Ovary (tissue), 7 donors: ENCODE measurements at regions not wholly inside any gene's neighbourhood (a gene's known extent, or its start where the extent isn't known, plus 50 kb on each side); places are given as distances from the start of the nearest gene placed in this dataset.

Experiments used
- DNase-seq, 5 donors: peaks; one replicate each; pipeline ENCODE4 v3.0.0-alpha.2; 2019 to 2020
- H3K27ac ChIP-seq, 2 donors: fragments of 200-600 bp; one replicate each; pipeline versions ENCODE4 v1.5.1 to v1.8.0; 2019 to 2022
- H3K27me3 ChIP-seq: fragments of 200-600 bp; one replicate; pipeline ENCODE4 v1.8.0; 2022
- H3K36me3 ChIP-seq: fragments of 200-600 bp; sonication (generic); one replicate; pipeline ENCODE4 v1.5.1; 2019
- H3K4me1 ChIP-seq: one replicate; pipeline ENCODE4 v1.8.1; 2013; ENCODE audit warnings: mild to moderate bottlenecking, moderate library complexity; ENCODE audit not compliant: insufficient read depth
- H3K4me3 ChIP-seq: fragments of 200-600 bp; sonication (generic); one replicate; pipeline ENCODE4 v1.5.1; 2017
- H3K9me3 ChIP-seq, 2 donors: fragments of 200-600 bp in 1 of 2; sonication (generic) in 1 of 2; one replicate each; pipeline versions ENCODE4 v1.5.1 to v1.8.1; 2013 to 2019; ENCODE audit warnings: mild to moderate bottlenecking in 1 of 2, moderate library complexity in 1 of 2
- CTCF ChIP-seq, 3 donors: fragments of 450-650 bp in 2 of 3; fragments of 200-600 bp in 1 of 3; IDR thresholded peaks; one replicate each; pipeline versions ENCODE4 v1.5.1 to v1.8.0; 2016 to 2022; ENCODE audit warnings: antibody characterized with exemption in 3 of 3, mild to moderate bottlenecking in 1 of 3
- EP300 ChIP-seq: sonication (generic); formaldehyde crosslinking; IDR thresholded peaks from one replicate; pipeline ENCODE4 v1.6.1; 2017; ENCODE audit warnings: antibody characterized with exemption
- POLR2A ChIP-seq: fragments of 450-650 bp; IDR thresholded peaks from one replicate; pipeline ENCODE4 v1.6.1; 2017; ENCODE audit warnings: antibody characterized with exemption, mild to moderate bottlenecking, moderate library complexity
- WGBS, 3 donors: extraction: QIAGEN DNeasy Blood & Tissue Kit in 1 of 3; methylation state at CpG; one replicate each; pipeline versions ENCODE4 v1.1.5 to v1.1.7; 2013 to 2017; 5-methylcytosine and 5-hydroxymethylcytosine counted together
- intact Hi-C, 4 donors: fragments of 100-400 bp; cut with DNase I; formaldehyde crosslinking; loops; one replicate each; pipeline versions ENCODE4 v1.11.0 to v1.15.1; 2022 to 2023
- donor health status: DM: no; HTN: no; CAD: no; lungs with moderate emphysema.
- donor health status: DM: no; HTN: no; CAD: no.
- donor health status: Bipolar disorder and iron deficiency.
- donor health status: DM: no; HTN: no; CAD: no.
- donor health status: DM: yes; HTN: yes; CAD: no.

- Histone ChIP-seq H3K27me3 (no peaks in the 10 kb centered on the region), H3K36me3 (no peaks in the 10 kb centered on the region), H3K9me3 (no peaks in the 10 kb centered on the region), H3K27ac (no peak overlapping the region), H3K4me3 (no peak overlapping the region), H3K4me1 (no peaks in the 10 kb centered on the region)
- DNase-seq, result no peak
- 65 to 75% (median 66%) methylated on average over 4 of the region's 4 CpGs for WGBS, 3 donors
- intact Hi-C loops, result no loop called here
- TF ChIP-seq POLR2A, result no peak
Measured at GRCh38 chr5:38163636-38164237, 94.6 kb upstream of the EGFLAM start.

- intact Hi-C loops, result no loop called here
- no peak for DNase-seq
Measured at GRCh38 chr5:38162625-38163024, 95.7 kb upstream of the EGFLAM start.

GRCh38 chr5:38157024-38157423 lies 101.3 kb upstream of the EGFLAM start:
- Histone ChIP-seq H3K4me3 (no peak overlapping the region), H3K9me3 (no peaks in the 10 kb centered on the region), H3K27ac (no peak overlapping the region), H3K36me3 (no peaks in the 10 kb centered on the region), H3K4me1 (no peaks in the 10 kb centered on the region), H3K27me3 (no peaks in the 10 kb centered on the region)
- TF ChIP-seq POLR2A, result no peak
- no peak for TF ChIP-seq EP300
- no peak for TF ChIP-seq CTCF (IDR thresholded peaks at IDR 0.05)
- intact Hi-C loops, result no loop called here
- 41 to 50% (median 46%) methylated on average over 2 of the region's 2 CpGs for WGBS, 3 donors
- DNase-seq, result no peak

More at GRCh38 chr5:38162625-38163024, 95.7 kb upstream of the EGFLAM start:
- Histone ChIP-seq H3K4me3 (no peak overlapping the region), H3K27me3 (no peaks in the 10 kb centered on the region), H3K4me1 (no peaks in the 10 kb centered on the region), H3K27ac (no peak overlapping the region), H3K9me3 (no peaks in the 10 kb centered on the region), H3K36me3 (no peaks in the 10 kb centered on the region)
- TF ChIP-seq POLR2A (no peak), CTCF (IDR thresholded peaks at IDR 0.05) (no peak), EP300 (no peak)
- 83 to 88% (median 87%) methylated on average over 4 of the region's 4 CpGs for WGBS, 3 donors

GRCh38 chr5:38154615-38155204 lies 103.6 kb upstream of the EGFLAM start:
- Histone ChIP-seq H3K9me3 (no peaks in the 10 kb centered on the region), H3K27me3 (no peaks in the 10 kb centered on the region), H3K27ac (no peak overlapping the region), H3K4me1 (no peaks in the 10 kb centered on the region), H3K4me3 (no peak overlapping the region), H3K36me3 (no peaks in the 10 kb centered on the region)
- intact Hi-C loops, result no loop called here
- WGBS, 3 donors, result 71 to 100% (median 81%) methylated on average over 1 of the region's 1 CpG
- no peak for TF ChIP-seq CTCF (IDR thresholded peaks at IDR 0.05)
- no peak for TF ChIP-seq EP300
- TF ChIP-seq POLR2A, result no peak
- DNase-seq, result no peak

- Histone ChIP-seq H3K27me3 (no peaks in the 10 kb centered on the region), H3K36me3 (no peaks in the 10 kb centered on the region), H3K4me1 (no peaks in the 10 kb centered on the region), H3K9me3 (no peaks in the 10 kb centered on the region), H3K4me3 (no peak overlapping the region), H3K27ac (no peak overlapping the region)
- TF ChIP-seq EP300 (no peak), POLR2A (no peak), CTCF (IDR thresholded peaks at IDR 0.05) (no peak)
- WGBS, 3 donors, result 73 to 81% (median 78%) methylated on average over 2 of the region's 2 CpGs
- intact Hi-C loops, result no loop called here
- no peak for DNase-seq
Measured at GRCh38 chr5:38151878-38152277, 106.5 kb upstream of the EGFLAM start.
